ENCODE measurements at regions not wholly inside any gene's neighbourhood (a gene's known extent, or its start where the extent isn't known, plus 50 kb on each side); places are given as distances from the start of the nearest gene placed in this dataset.
"Not testable (repeated sequence)": the region's sequence is repeated elsewhere in the genome, so short reads cannot be mapped to it uniquely, and the experiment has no call there.

DNA sequence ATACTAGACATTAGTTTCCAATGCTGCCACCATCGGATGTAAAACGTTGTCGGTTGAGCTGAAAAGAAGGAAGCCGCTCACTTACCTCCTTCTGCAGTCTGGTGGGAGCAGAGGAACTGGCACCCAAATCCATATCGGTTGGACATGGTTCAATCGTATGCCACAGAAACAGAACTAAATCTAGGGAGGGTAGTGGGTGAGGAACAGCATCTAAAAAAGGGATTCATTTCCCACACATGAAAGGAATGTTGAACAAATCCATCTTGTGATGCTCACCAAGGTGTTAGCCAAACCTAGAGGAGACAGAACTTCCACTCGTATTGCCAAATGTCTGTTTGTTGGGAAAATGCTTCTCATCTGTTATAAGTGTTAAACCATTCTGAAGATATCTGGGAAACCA lies 532.7 kb downstream of the NLGN4X start:
- no peak for DNase-seq

- no peak for DNase-seq
These were observed 544.7 kb downstream of the NLGN4X start for GRCh38 chrX:5683996-5684395.

DNA sequence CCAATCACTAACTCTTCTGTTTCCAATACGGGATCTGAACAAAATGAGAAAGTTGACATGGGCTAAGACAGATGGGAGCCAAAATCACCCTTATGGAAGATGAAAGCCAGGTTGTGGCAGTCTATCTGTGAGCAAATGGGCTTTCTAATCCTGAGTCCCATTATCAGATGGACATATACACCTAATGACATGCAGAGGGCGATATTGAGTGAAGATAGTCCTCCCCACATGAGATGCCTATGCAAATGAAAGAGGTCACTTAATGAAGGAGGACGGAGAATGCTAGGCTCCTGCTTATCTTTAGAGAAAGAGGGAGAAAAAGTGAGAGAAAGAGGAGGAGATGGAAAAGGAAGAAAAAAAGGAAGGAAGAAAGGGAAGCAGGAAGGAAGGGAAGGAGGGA lies 547.5 kb downstream of the NLGN4X start:
- DNase-seq = no peak

DNA sequence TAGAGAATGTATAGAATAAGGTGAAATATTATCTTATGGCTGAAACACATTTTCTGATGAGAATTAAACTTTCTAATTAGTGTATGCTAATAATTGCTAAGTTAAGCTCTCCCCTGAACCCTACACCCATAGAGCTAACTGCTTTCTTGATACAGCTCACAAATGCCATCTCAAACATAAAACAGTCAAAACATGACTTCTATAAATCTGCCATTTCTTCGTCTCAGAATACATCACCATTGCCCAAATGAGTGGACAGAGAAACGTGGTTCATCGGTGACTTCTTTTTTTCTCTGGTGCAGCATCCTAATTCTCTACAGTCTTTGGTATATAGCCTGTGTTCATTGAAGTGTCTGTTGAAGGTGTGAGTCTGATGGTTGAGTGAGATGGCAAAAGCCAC lies 554.6 kb downstream of the NLGN4X start:
- no peak for DNase-seq

DNA sequence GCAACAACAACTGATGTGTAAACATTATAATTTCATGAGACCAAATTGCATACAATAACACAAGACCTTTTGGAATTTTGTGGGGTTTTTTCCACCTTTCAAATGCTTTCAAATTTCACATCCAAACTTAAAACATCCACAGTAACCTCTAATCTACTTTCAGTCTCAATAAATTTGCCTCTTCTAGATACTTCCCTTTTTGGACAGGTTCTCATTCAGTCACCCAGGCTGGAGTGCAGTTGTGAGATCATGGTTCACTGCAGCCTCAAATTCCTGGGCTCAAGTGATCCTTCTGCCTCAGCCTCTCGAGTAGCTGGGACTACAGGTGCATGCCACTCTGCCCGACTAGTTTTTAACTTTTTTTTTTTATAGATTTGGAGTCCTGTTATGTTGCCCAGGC lies 556.6 kb downstream of the NLGN4X start:
- no peak for DNase-seq

DNA sequence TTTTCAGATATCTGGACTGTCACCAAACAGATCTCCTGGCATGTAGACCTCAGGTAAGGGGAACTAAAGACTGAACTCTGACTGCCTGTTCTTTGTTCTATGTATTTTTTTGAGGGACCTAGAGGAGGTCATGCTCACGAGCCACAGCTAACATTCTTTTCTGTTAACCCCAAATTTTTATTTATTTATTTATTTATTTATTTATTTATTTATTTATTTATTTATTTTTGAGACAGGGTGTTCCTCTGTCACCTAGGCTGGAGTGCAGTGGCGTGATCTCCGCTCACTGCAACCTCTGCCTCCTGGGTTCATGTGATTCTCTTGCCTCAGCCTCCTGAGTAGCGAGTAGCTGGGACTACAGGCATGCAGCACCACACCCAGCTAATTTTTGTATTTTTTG lies 562.0 kb downstream of the NLGN4X start:
- DNase-seq = not testable (repeated sequence)

GRCh38 chrX:5656544-5656943 lies 572.1 kb downstream of the NLGN4X start:
- DNase-seq = no peak

DNA sequence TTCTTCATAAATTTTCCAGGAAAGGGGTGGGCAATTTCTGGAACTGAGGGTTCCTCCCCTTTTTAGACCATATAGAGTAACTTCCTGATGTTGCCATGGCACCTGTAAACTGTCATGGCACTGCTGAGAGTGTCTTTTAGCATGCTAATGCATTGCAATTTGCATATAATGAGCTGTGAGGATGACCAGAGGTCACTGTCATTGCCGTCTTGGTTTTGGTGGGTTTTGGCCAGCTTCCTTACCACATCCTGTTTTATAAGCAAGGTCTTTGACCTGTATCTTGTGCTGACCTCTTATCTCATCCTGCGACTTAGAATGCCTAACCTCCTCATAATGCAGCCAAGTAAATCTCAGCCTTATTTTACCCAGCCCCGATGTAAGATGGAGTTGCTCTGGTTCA lies 577.8 kb downstream of the NLGN4X start:
- DNase-seq = no peak

GRCh38 chrX:5648941-5649568 lies 579.6 kb downstream of the NLGN4X start:
- no peak for DNase-seq

DNA sequence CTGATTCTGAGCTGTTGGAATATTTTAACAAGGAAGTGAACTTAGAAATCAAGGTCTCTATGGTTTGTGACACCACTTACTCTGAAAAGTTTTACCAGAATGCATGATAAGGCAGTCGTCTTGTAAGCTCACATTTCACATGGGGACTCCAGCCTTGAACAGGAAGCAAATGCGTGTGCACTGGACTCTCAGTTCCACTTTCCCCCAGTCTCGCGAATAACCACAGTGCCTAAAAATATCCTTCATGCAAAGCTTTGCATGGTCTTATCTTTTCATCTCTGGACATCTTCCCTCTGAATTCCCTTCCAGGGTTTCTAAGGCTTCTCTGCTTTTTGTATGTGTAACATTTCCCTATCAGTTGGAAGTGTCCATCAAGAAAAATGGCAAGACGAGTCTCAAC lies 581.8 kb downstream of the NLGN4X start:
- no peak for DNase-seq

DNA sequence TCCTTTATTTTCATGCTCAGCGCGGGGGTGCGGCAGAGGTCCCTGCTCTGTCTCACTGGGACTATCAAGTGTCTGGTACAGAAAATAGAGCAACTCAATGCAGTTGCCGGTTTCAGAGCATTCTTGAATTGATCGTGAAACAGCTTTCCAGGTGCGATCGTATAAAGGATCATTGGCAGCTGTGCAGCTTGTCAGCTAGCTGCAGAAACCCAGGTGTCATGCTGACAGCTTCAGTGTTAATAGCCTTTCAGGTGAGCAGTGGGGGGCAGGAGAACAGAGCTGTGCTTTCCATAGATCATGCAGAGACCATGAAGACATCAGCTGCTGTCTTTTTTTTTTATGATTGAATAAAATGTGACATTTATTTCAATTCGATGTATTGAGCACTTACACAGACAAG lies 583.9 kb downstream of the NLGN4X start:
- DNase-seq = no peak

GRCh38 chrX:5640071-5640470 lies 588.6 kb downstream of the NLGN4X start:
- no peak for DNase-seq

DNA sequence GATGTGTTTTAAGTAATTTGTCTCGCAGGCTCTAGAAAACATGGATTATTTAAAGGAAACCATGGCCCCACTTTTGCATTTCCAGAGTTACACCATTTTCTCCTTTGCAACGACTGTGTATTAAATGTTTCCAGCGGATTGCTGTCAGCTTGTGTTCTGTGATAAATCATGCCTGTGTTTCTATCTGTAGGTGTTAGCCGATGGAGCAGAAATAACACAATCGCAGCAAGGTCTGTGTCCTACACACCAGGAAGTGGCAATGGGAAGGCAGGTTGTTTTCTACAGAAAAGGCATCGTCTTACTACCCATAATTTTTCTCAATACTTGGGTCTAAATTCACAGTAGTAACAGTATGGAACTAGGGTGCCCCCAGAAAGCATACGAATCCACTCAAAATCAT lies 590.1 kb downstream of the NLGN4X start:
- DNase-seq = no peak

- DNase-seq = no peak
These were observed 595.8 kb downstream of the NLGN4X start for GRCh38 chrX:5632887-5633286.

GRCh38 chrX:5632061-5632614 lies 596.5 kb downstream of the NLGN4X start:
- DNase-seq = no peak

GRCh38 chrX:5617666-5618065 lies 611.0 kb downstream of the NLGN4X start:
- DNase-seq = no peak

DNA sequence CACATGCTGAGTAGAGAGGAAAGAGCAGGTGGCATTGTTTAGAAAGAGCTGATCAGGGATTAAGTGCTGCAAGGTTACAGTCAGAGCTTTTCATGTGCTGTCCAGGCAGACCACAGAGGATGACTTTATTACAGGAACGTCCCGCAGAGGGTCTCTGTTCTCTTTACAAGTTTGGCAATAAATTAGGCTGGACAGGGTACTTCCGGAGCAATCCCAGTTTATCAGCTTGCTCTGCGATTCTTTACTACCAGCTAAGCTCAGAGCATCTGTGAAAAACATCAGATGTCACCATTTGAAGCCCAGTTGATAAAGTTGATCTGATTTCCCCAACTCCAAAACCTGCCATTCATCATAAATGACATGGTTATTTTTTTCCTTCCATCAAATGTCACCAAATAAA lies 633.1 kb downstream of the NLGN4X start:
- DNase-seq = no peak

DNA sequence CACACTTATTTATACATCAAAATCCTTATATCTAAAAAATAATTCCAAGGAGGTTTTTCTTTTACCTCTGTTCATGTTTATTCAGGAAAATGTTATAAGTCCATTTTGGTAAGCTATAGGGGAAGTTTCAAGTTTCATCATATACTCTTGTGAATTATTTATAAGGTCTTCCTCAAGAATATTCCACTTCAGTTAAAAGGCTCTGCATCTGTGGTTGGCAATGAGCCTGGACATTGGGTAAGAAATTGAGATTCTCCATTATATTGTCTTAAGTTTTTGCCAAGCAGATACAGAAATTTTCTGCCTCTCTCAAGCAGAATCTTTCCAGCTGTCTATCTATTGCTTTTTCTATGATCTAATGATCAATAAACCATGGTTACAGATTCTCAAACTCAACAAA lies 641.9 kb downstream of the NLGN4X start:
- DNase-seq = no peak

DNA sequence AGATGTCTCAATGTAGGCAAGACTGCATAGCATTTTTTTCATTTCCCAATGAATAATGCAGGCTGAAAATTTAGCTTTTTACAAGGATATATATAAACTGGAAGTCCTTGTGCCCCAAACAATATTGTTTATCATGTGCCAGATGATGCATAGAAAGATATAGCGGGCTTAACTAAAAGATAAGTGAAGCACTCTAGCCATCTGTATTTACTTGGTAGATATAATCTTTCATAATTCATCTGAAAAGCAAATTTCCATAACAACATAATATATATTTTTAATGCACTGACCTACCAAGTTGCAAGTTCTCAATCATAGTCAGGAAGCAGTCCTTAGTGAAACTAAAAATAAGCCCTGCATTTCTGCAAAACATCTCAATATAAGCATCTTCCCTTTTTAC lies 653.3 kb downstream of the NLGN4X start:
- no peak for DNase-seq

GRCh38 chrX:5568934-5569333 lies 659.7 kb downstream of the NLGN4X start:
- no peak for DNase-seq

DNA sequence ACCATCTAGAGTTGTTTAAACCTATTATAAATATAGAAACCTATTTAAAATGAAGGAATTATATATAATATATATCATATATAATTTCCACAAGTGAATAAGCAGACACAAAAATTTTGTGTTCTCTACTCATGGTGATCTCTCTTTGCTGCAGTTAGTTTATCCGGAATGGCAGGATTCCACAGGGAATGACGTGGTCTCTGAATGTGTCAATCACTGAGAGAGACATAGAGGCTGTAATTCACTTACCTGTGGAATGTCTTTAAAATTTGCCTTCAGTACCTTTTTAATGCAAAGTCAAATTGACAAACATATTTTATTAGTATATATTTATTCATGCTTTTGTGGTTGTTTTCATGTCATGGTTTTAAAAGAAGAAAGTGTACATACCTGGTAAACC lies 669.3 kb downstream of the NLGN4X start:
- DNase-seq = no peak

DNA sequence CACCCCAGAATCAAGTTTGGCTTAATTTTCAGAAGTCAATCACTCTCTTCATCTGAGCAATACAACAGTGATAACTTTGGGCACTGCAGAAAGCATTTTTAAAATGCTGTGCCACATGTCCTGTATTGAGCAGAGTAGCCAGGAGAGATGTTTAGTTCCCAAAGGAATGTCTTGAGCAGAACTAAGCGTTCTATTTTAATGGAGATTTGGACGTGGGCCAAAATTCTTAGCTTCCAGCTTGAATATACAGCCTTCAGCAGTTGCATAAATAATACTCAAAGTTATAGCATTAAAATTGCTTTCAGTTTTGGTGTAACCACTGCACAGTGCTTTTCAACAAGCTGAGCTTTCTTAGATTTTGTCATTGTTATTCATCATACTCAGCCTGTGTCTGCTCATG lies 679.2 kb downstream of the NLGN4X start:
- DNase-seq = no peak

DNA sequence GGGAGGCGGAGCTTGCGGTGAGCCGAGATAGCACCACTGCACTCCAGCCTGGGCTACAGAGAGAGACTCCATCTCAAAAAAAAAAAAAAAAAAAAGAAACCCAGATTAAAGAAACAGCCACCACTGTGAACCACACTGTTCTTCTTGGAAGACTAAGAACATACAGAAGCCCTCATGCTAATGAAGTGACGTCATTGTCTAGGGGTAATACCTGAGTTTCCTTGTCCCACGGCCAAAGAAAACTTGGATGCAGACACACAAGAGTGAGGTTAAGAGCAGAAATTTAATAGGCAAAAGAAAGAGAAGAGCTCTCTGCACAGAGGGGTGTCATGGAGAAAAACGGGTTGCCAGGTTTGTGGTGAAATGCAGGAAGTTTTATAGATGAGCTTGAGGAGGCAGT lies 691.6 kb downstream of the NLGN4X start:
- no peak for DNase-seq

- DNase-seq = no peak
These were observed 692.4 kb downstream of the NLGN4X start for GRCh38 chrX:5536261-5536660.

DNA sequence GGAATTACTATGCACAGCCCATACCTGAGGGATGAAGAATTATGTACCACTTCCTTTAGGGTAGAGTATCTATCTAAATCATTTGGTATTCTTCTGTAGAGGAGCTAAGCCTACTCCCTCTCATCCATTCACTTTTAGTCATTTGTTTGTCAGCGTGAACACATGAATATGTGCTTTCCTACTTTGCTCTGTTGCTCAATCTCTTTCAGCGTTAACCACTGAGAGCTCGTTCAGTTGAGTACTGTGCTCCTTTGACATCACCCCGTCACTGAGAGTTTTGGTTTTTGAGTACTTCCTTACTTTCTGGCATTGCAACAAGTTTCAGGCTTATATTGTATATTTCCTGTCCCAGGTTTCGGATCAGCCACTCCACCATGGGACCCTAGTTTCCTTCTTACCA lies 700.6 kb downstream of the NLGN4X start:
- DNase-seq = no peak
